ENCODE measurements at regions not wholly inside any gene's neighbourhood (a gene's known extent, or its start where the extent isn't known, plus 50 kb on each side); places are given as distances from the start of the nearest gene placed in this dataset.

- TF ChIP-seq, protein P1, sequence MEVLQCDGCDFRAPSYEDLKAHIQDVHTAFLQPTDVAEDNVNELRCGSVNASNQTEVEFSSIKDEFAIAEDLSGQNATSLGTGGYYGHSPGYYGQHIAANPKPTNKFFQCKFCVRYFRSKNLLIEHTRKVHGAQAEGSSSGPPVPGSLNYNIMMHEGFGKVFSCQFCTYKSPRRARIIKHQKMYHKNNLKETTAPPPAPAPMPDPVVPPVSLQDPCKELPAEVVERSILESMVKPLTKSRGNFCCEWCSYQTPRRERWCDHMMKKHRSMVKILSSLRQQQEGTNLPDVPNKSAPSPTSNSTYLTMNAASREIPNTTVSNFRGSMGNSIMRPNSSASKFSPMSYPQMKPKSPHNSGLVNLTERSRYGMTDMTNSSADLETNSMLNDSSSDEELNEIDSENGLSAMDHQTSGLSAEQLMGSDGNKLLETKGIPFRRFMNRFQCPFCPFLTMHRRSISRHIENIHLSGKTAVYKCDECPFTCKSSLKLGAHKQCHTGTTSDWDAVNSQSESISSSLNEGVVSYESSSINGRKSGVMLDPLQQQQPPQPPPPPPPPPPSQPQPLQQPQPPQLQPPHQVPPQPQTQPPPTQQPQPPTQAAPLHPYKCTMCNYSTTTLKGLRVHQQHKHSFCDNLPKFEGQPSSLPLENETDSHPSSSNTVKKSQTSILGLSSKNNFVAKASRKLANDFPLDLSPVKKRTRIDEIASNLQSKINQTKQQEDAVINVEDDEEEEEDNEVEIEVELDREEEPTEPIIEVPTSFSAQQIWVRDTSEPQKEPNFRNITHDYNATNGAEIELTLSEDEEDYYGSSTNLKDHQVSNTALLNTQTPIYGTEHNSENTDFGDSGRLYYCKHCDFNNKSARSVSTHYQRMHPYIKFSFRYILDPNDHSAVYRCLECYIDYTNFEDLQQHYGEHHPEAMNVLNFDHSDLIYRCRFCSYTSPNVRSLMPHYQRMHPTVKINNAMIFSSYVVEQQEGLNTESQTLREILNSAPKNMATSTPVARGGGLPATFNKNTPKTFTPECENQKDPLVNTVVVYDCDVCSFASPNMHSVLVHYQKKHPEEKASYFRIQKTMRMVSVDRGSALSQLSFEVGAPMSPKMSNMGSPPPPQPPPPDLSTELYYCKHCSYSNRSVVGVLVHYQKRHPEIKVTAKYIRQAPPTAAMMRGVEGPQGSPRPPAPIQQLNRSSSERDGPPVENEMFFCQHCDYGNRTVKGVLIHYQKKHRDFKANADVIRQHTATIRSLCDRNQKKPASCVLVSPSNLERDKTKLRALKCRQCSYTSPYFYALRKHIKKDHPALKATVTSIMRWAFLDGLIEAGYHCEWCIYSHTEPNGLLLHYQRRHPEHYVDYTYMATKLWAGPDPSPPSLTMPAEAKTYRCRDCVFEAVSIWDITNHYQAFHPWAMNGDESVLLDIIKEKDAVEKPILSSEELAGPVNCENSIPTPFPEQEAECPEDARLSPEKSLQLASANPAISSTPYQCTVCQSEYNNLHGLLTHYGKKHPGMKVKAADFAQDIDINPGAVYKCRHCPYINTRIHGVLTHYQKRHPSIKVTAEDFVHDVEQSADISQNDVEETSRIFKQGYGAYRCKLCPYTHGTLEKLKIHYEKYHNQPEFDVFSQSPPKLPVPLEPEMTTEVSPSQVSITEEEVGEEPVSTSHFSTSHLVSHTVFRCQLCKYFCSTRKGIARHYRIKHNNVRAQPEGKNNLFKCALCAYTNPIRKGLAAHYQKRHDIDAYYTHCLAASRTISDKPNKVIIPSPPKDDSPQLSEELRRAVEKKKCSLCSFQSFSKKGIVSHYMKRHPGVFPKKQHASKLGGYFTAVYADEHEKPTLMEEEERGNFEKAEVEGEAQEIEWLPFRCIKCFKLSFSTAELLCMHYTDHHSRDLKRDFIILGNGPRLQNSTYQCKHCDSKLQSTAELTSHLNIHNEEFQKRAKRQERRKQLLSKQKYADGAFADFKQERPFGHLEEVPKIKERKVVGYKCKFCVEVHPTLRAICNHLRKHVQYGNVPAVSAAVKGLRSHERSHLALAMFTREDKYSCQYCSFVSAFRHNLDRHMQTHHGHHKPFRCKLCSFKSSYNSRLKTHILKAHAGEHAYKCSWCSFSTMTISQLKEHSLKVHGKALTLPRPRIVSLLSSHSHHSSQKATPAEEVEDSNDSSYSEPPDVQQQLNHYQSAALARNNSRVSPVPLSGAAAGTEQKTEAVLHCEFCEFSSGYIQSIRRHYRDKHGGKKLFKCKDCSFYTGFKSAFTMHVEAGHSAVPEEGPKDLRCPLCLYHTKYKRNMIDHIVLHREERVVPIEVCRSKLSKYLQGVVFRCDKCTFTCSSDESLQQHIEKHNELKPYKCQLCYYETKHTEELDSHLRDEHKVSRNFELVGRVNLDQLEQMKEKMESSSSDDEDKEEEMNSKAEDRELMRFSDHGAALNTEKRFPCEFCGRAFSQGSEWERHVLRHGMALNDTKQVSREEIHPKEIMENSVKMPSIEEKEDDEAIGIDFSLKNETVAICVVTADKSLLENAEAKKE (CRISPR knock-in tag; IDR thresholded peaks at IDR 0.05), result no peak
- TF ChIP-seq STAT1 (IDR thresholded peaks at IDR 0.05; ENCODE audit: unreplicated experiment) (no peak), NANOG (IDR thresholded peaks at IDR 0.05; ENCODE audit: borderline replicate concordance) (no peak), CREB1 (CRISPR knock-in tag; IDR thresholded peaks at IDR 0.05; ENCODE audit: low read depth) (no peak), ZNF331 (CRISPR knock-in tag; IDR thresholded peaks at IDR 0.05; ENCODE audit: low read depth) (no peak), ETS1 (IDR thresholded peaks at IDR 0.05) (no peak), JUNB (IDR thresholded peaks at IDR 0.05; ENCODE audit: unreplicated experiment) (no peak), EZH2phosphoT487 (IDR thresholded peaks at IDR 0.05; ENCODE audit: unreplicated experiment) (no peak), EZH2 (IDR thresholded peaks at IDR 0.05; ENCODE audit: low read depth, unreplicated experiment) (no peak), ZNF114 (CRISPR knock-in tag; IDR thresholded peaks at IDR 0.05) (no peak)
- TF ChIP-seq, protein P2, sequence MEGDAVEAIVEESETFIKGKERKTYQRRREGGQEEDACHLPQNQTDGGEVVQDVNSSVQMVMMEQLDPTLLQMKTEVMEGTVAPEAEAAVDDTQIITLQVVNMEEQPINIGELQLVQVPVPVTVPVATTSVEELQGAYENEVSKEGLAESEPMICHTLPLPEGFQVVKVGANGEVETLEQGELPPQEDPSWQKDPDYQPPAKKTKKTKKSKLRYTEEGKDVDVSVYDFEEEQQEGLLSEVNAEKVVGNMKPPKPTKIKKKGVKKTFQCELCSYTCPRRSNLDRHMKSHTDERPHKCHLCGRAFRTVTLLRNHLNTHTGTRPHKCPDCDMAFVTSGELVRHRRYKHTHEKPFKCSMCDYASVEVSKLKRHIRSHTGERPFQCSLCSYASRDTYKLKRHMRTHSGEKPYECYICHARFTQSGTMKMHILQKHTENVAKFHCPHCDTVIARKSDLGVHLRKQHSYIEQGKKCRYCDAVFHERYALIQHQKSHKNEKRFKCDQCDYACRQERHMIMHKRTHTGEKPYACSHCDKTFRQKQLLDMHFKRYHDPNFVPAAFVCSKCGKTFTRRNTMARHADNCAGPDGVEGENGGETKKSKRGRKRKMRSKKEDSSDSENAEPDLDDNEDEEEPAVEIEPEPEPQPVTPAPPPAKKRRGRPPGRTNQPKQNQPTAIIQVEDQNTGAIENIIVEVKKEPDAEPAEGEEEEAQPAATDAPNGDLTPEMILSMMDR (conservative IDR thresholded peaks at IDR 0.05; ENCODE audit: low read depth in 2 of 2), result no peak
- no peaks in the 10 kb centered on the region for H3K79me2 ChIP-seq (replicated peaks; ENCODE audit: insufficient read depth)
- H3K36me3 Mint-ChIP-seq (ENCODE audit: low read depth), result no peaks in the 10 kb centered on the region
- no peak overlapping the region for H2AFZ ChIP-seq
- H3K27me3 ChIP-seq (ENCODE audit: insufficient read depth), result no peaks in the 10 kb centered on the region
- no peaks in the 10 kb centered on the region for H4K20me1 ChIP-seq (replicated peaks; ENCODE audit: insufficient read depth)
- no peak overlapping the region for H3K4me3 Mint-ChIP-seq
- no peak overlapping the region for H3K27ac ChIP-seq (ENCODE audit: low read depth)
- H3K4me2 ChIP-seq, result no peak overlapping the region
- DNase-seq (ENCODE audit: low spot score) (no peak), ATAC-seq (no peak)
- H3K36me3 ChIP-seq (ENCODE audit: insufficient read depth), result no peaks in the 10 kb centered on the region
- peaks cover 15% of the 10 kb centered on the region for H3K4me1 Mint-ChIP-seq
- peaks cover 9% of the 10 kb centered on the region for H3K4me1 ChIP-seq (ENCODE audit: insufficient read depth)
- H3F3A ChIP-seq (replicated peaks; ENCODE audit: low read depth), result no peaks in the 10 kb centered on the region
- no peak overlapping the region for H3K27ac Mint-ChIP-seq
- peaks cover 2% of the 10 kb centered on the region for H3K27me3 Mint-ChIP-seq (ENCODE audit: insufficient read depth, low read depth, poor library complexity)
- no peak overlapping the region for H3K4me3 ChIP-seq
- no peaks in the 10 kb centered on the region for H3K9me2 ChIP-seq (ENCODE audit: insufficient read depth)
- H3K9me3 Mint-ChIP-seq, result no peaks in the 10 kb centered on the region; the same call in 1 of the 3 replicates
Observed at GRCh38 chr2:67918471-67918870, 144.3 kb downstream of the C1D start.
